Neural progenitor cell (in vitro differentiated cells): ENCODE measurements at regions not wholly inside any gene's neighbourhood (a gene's known extent, or its start where the extent isn't known, plus 50 kb on each side); places are given as distances from the start of the nearest gene placed in this dataset.

Experiments used
- DNase-seq: peaks from one replicate; pipeline ENCODE4 v3.0.0-alpha.2; 2016; ENCODE audit warnings: low spot score
- H2AFZ ChIP-seq: fragments of 200-600 bp; sonication (generic); replicated peaks from 2 replicates; pipeline ENCODE4 v1.6.1; 2016; ENCODE audit warnings: antibody characterized with exemption
- H3F3A ChIP-seq: fragments of 200-600 bp; sonication (generic); 2 replicates; pipeline ENCODE4 v1.6.1; 2016; ENCODE audit warnings: antibody characterized with exemption, low read depth
- H3K27ac ChIP-seq: fragments of 200-600 bp; sonication (generic); 2 replicates; pipeline ENCODE4 v1.5.1; 2016; ENCODE audit warnings: mild to moderate bottlenecking
- H3K27me3 ChIP-seq: fragments of 200-600 bp; sonication (generic); 2 replicates; pipeline ENCODE4 v1.6.1; 2016; ENCODE audit warnings: mild to moderate bottlenecking, moderate library complexity
- H3K36me3 ChIP-seq: fragments of 200-600 bp; sonication (generic); 2 replicates; pipeline ENCODE4 v1.5.1; 2016
- H3K4me1 ChIP-seq: fragments of 200-600 bp; sonication (generic); 2 replicates; pipeline ENCODE4 v1.6.1; 2016; ENCODE audit warnings: mixed run types
- H3K4me2 ChIP-seq: fragments of 200-600 bp; sonication (generic); 2 replicates; pipeline ENCODE4 v1.6.1; 2016
- H3K4me3 ChIP-seq: fragments of 200-600 bp; sonication (generic); 2 replicates; pipeline ENCODE4 v1.5.1; 2016
- H3K79me2 ChIP-seq: fragments of 200-600 bp; sonication (generic); 2 replicates; pipeline ENCODE4 v1.6.1; 2016; ENCODE audit warnings: low read depth
- H3K9ac ChIP-seq: fragments of 200-600 bp; sonication (generic); 2 replicates; pipeline ENCODE4 v1.6.1; 2016
- H3K9me3 ChIP-seq: fragments of 200-600 bp; sonication (generic); 2 replicates; pipeline ENCODE4 v1.5.1; 2016; ENCODE audit warnings: low read depth
- H4K20me1 ChIP-seq: fragments of 200-600 bp; sonication (generic); 2 replicates; pipeline ENCODE4 v1.6.1; 2016; ENCODE audit warnings: low read depth
- H3K27ac Mint-ChIP-seq: 3 replicates; pipeline ENCODE4 v1.8.0; 2021; ENCODE audit warnings: mixed read lengths
- H3K27me3 Mint-ChIP-seq: 2 replicates; pipeline ENCODE4 v1.8.0; 2022; ENCODE audit warnings: low read depth, mild to moderate bottlenecking, inconsistent platforms, moderate library complexity, mixed read lengths; ENCODE audit not compliant: insufficient read depth
- H3K36me3 Mint-ChIP-seq: 3 replicates; pipeline ENCODE4 v1.8.0; 2021; ENCODE audit warnings: mixed read lengths
- H3K4me1 Mint-ChIP-seq: 3 replicates; pipeline ENCODE4 v1.8.0; 2021; ENCODE audit warnings: mixed read lengths
- H3K4me3 Mint-ChIP-seq: 3 replicates; pipeline ENCODE4 v1.8.0; 2021; ENCODE audit warnings: mild to moderate bottlenecking, moderate library complexity, mixed read lengths
- H3K9me3 Mint-ChIP-seq: 3 replicates; pipeline ENCODE4 v1.8.0; 2020; ENCODE audit warnings: mixed read lengths
- EZH2 ChIP-seq: fragments of 200-600 bp; sonication (generic); IDR thresholded peaks from 2 replicates; pipeline ENCODE4 v1.6.1; 2017; ENCODE audit warnings: antibody characterized with exemption, mild to moderate bottlenecking, moderate library complexity
- EZH2phosphoT487 ChIP-seq: fragments of 200-600 bp; sonication (generic); IDR thresholded peaks from 2 replicates; pipeline ENCODE4 v1.6.1; 2017; ENCODE audit warnings: antibody characterized with exemption
- TF ChIP-seq, protein P1 (sequence below): fragments of 200-600 bp; sonication (generic); IDR thresholded peaks from 2 replicates; pipeline ENCODE4 v1.5.1; 2017; ENCODE audit warnings: antibody characterized with exemption, mild to moderate bottlenecking

DNA sequence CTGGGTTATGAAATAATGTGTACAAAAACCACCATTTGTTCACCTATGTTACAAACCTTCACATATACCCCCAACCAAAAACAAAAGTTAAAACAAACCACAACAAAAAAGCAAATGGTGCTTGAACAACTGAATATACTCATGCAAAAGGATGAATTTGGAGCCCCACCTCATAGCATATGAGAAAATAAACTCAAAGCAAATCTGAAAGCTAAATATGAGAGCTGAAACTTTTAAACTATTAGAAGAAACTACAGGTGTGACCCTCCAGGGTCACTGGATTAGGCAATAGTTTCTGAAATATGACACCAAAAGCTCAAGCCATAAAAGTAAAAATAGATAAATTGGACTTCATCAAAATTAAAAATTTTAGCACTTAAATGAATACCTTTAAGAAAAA lies 215.5 kb upstream of the CHRM3 start:
- Mint-ChIP-seq H3K4me3 (no peak overlapping the region), H3K27me3 (no peaks in the 10 kb centered on the region), H3K27ac (no peak overlapping the region), H3K36me3 (no peaks in the 10 kb centered on the region), H3K9me3 (peaks cover 4% of the 10 kb centered on the region), H3K4me1 (no peaks in the 10 kb centered on the region)
- H3K27me3 ChIP-seq = no peaks in the 10 kb centered on the region
- no peaks in the 10 kb centered on the region for H4K20me1 ChIP-seq
- H3K9ac ChIP-seq = no peak overlapping the region
- H3F3A ChIP-seq = no peaks in the 10 kb centered on the region
- no peak for DNase-seq
- no peak overlapping the region for H3K4me2 ChIP-seq
- H3K36me3 ChIP-seq = no peaks in the 10 kb centered on the region
- H3K9me3 ChIP-seq = no peaks in the 10 kb centered on the region
- no peak overlapping the region for H3K4me3 ChIP-seq
- no peak overlapping the region for H2AFZ ChIP-seq
- H3K27ac ChIP-seq = no peak overlapping the region
- no peaks in the 10 kb centered on the region for H3K79me2 ChIP-seq
- no peaks in the 10 kb centered on the region for H3K4me1 ChIP-seq
- TF ChIP-seq EZH2phosphoT487 = no peak
- TF ChIP-seq, protein P1, sequence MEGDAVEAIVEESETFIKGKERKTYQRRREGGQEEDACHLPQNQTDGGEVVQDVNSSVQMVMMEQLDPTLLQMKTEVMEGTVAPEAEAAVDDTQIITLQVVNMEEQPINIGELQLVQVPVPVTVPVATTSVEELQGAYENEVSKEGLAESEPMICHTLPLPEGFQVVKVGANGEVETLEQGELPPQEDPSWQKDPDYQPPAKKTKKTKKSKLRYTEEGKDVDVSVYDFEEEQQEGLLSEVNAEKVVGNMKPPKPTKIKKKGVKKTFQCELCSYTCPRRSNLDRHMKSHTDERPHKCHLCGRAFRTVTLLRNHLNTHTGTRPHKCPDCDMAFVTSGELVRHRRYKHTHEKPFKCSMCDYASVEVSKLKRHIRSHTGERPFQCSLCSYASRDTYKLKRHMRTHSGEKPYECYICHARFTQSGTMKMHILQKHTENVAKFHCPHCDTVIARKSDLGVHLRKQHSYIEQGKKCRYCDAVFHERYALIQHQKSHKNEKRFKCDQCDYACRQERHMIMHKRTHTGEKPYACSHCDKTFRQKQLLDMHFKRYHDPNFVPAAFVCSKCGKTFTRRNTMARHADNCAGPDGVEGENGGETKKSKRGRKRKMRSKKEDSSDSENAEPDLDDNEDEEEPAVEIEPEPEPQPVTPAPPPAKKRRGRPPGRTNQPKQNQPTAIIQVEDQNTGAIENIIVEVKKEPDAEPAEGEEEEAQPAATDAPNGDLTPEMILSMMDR = no peak
- TF ChIP-seq EZH2 = no peak

DNA sequence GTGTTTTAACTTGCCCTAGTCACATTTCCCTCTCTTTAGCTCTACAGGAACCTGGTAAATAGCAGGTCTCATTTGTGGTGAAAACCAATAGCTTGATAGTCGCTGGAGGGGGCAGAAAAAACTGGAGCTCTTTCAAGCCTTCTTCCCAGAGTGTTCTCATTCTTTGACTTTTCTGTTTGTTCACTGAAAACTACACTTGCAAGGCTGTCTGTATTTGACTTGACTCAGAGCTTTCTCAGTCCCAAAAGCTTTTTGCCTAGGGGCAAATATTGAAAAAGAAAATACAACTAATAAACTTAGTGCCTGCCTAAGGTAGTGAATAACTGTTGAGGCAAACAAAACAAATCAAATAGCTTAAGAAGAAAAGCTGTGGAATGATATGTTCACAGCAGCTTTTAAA lies 217.1 kb upstream of the CHRM3 start:
- Mint-ChIP-seq H3K27me3 (no peaks in the 10 kb centered on the region), H3K4me1 (no peaks in the 10 kb centered on the region), H3K9me3 (peaks cover 4% of the 10 kb centered on the region), H3K4me3 (no peak overlapping the region), H3K27ac (no peak overlapping the region), H3K36me3 (no peaks in the 10 kb centered on the region)
- Histone ChIP-seq H3K9ac (no peak overlapping the region), H3K4me3 (no peak overlapping the region), H3K9me3 (no peaks in the 10 kb centered on the region), H3F3A (no peaks in the 10 kb centered on the region), H3K79me2 (no peaks in the 10 kb centered on the region), H4K20me1 (no peaks in the 10 kb centered on the region), H3K4me1 (no peaks in the 10 kb centered on the region), H3K36me3 (no peaks in the 10 kb centered on the region), H2AFZ (no peak overlapping the region), H3K4me2 (no peak overlapping the region), H3K27me3 (no peaks in the 10 kb centered on the region), H3K27ac (no peak overlapping the region)
- TF ChIP-seq EZH2 (no peak), EZH2phosphoT487 (no peak)
- TF ChIP-seq, protein P1 = no peak
- DNase-seq = no peak

DNA sequence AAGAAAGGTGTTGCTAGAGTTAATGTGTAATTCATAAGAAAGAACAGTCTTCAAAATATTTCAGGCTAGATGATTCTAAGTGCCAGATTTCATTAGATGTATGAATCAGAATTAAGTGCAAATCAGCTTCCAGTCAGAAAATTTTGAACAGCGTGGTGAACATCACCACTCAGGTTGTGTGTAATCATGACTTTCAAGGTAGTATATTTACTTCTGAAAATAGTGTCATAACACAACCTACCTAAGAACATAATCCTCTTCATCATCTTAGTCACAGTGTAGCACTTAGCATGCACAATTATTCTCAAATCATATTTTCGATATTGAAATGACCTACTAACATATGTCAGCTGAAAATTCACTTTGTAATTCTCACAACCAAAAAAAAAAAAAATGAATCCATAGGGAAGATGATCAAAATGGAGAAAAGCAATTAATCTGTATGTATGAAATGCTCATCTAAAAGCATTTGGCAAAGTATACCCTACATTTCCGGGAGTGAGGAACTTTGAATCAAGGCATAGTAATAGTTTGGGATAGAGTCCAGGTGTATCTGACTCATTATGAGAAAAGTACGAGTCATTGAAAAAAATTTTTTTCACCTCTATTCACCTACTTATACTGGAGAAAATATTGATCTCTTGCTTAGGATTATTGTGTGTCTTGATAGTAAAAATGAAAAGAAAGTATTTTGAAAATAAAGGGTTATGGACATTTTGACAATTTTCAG lies 221.8 kb upstream of the CHRM3 start:
- Histone ChIP-seq H4K20me1 (no peaks in the 10 kb centered on the region), H3K27ac (no peak overlapping the region), H2AFZ (no peak overlapping the region), H3K36me3 (no peaks in the 10 kb centered on the region), H3K9me3 (no peaks in the 10 kb centered on the region), H3K4me2 (no peak overlapping the region), H3K79me2 (no peaks in the 10 kb centered on the region), H3K4me1 (no peaks in the 10 kb centered on the region), H3K9ac (no peak overlapping the region), H3F3A (no peaks in the 10 kb centered on the region), H3K27me3 (no peaks in the 10 kb centered on the region), H3K4me3 (no peak overlapping the region)
- no peaks in the 10 kb centered on the region for H3K4me1 Mint-ChIP-seq
- no peak overlapping the region for H3K27ac Mint-ChIP-seq
- no peaks in the 10 kb centered on the region for H3K9me3 Mint-ChIP-seq
- H3K27me3 Mint-ChIP-seq = no peaks in the 10 kb centered on the region
- no peak for DNase-seq
- no peak for TF ChIP-seq EZH2phosphoT487
- TF ChIP-seq, protein P1 = no peak
- H3K36me3 Mint-ChIP-seq = no peaks in the 10 kb centered on the region
- H3K4me3 Mint-ChIP-seq = no peak overlapping the region
